Upper lobe of right lung (tissue), 1 donor: ENCODE measurements at regions not wholly inside any gene's neighbourhood (a gene's known extent, or its start where the extent isn't known, plus 50 kb on each side); places are given as distances from the start of the nearest gene placed in this dataset.

Experiments used
- ATAC-seq: fragments of 200-7000 bp; cut with Tn5 transposase; one replicate; pipeline ENCODE4 v1.9.1; 2020; ENCODE audit warnings: mild to moderate bottlenecking, moderate library complexity
- DNase-seq: peaks from one replicate; pipeline ENCODE4 v3.0.0-alpha.2; 2020
- H3K27ac ChIP-seq: fragments of 200-600 bp; one replicate; pipeline ENCODE4 v1.8.0; 2022
- H3K27me3 ChIP-seq: fragments of 200-600 bp; one replicate; pipeline ENCODE4 v1.8.0; 2022; ENCODE audit warnings: mild to moderate bottlenecking
- H3K36me3 ChIP-seq: fragments of 200-600 bp; one replicate; pipeline ENCODE4 v1.8.0; 2022
- H3K4me1 ChIP-seq: fragments of 200-600 bp; one replicate; pipeline ENCODE4 v1.8.0; 2022
- H3K4me3 ChIP-seq: fragments of 200-600 bp; one replicate; pipeline ENCODE4 v1.8.0; 2022; ENCODE audit warnings: mild to moderate bottlenecking
- H3K9me3 ChIP-seq: fragments of 200-600 bp; one replicate; pipeline ENCODE4 v1.8.0; 2022
- intact Hi-C: fragments of 100-400 bp; cut with DNase I; formaldehyde crosslinking; loops from one replicate; pipeline ENCODE4 v1.11.0; 2022
- TF ChIP-seq, protein P1 (sequence below): fragments of 200-600 bp; IDR thresholded peaks from one replicate; pipeline ENCODE4 v1.8.0; 2022; ENCODE audit warnings: antibody characterized with exemption
- donor health status: DM: no; HTN: yes; CAD: no; lungs with severe emphysema.

GRCh38 chr20:24723647-24724352, 225.3 kb upstream of the CST7 start:
- H3K36me3 ChIP-seq = no peaks in the 10 kb centered on the region
- TF ChIP-seq, protein P1, sequence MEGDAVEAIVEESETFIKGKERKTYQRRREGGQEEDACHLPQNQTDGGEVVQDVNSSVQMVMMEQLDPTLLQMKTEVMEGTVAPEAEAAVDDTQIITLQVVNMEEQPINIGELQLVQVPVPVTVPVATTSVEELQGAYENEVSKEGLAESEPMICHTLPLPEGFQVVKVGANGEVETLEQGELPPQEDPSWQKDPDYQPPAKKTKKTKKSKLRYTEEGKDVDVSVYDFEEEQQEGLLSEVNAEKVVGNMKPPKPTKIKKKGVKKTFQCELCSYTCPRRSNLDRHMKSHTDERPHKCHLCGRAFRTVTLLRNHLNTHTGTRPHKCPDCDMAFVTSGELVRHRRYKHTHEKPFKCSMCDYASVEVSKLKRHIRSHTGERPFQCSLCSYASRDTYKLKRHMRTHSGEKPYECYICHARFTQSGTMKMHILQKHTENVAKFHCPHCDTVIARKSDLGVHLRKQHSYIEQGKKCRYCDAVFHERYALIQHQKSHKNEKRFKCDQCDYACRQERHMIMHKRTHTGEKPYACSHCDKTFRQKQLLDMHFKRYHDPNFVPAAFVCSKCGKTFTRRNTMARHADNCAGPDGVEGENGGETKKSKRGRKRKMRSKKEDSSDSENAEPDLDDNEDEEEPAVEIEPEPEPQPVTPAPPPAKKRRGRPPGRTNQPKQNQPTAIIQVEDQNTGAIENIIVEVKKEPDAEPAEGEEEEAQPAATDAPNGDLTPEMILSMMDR = no peak
- H3K4me1 ChIP-seq = no peaks in the 10 kb centered on the region
- no peak for DNase-seq
- H3K4me3 ChIP-seq = no peak overlapping the region
- H3K27ac ChIP-seq = no peak overlapping the region
- peaks cover 19% of the 10 kb centered on the region for H3K27me3 ChIP-seq
- ATAC-seq = no peak
- intact Hi-C loops = no loop called here
- no peaks in the 10 kb centered on the region for H3K9me3 ChIP-seq

DNA sequence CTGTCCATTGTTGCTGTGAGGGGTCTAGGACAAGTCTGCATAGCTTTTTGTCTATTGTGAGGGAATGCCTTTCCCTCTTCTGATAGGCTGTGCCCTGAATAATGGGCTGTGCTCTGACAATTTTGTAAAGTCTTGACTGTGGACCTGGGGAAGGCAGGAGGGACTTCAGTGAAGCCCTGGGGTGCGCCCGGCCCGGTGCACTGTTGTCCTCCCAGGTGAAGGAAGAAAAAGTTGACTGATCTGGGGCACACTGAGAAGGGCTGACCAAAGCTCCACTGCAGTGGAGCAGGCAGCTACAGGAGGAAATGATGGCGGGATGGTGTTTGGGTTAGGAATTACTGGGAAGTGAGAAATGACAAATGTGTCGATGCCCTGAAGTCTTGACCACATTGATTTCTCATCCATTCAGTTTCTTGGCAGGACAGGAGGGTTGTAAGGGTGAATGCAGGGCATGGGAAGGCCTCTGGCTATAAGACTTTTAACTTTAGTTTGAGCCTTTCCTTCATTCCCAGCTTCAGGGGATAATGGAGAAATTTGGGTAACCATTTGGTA, 224.0 kb upstream of the CST7 start:
- intact Hi-C loops = no loop called here
- no peaks in the 10 kb centered on the region for H3K4me1 ChIP-seq
- DNase-seq (no peak), ATAC-seq (no peak)
- peaks cover 11% of the 10 kb centered on the region for H3K27me3 ChIP-seq
- no peaks in the 10 kb centered on the region for H3K9me3 ChIP-seq
- H3K27ac ChIP-seq = no peak overlapping the region
- TF ChIP-seq, protein P1 = no peak
- no peaks in the 10 kb centered on the region for H3K36me3 ChIP-seq
- no peak overlapping the region for H3K4me3 ChIP-seq

- TF ChIP-seq, protein P1 = no peak
- intact Hi-C loops = no loop called here
- no peaks in the 10 kb centered on the region for H3K4me1 ChIP-seq
- no peak overlapping the region for H3K27ac ChIP-seq
- H3K4me3 ChIP-seq = no peak overlapping the region
- no peaks in the 10 kb centered on the region for H3K27me3 ChIP-seq
- DNase-seq = no peak
- no peaks in the 10 kb centered on the region for H3K36me3 ChIP-seq
- no peak for ATAC-seq
- H3K9me3 ChIP-seq = no peaks in the 10 kb centered on the region
Observed at GRCh38 chr20:24727795-24728194, 221.3 kb upstream of the CST7 start.

- Histone ChIP-seq H3K27me3 (no peaks in the 10 kb centered on the region), H3K27ac (no peak overlapping the region), H3K9me3 (no peaks in the 10 kb centered on the region), H3K4me1 (no peaks in the 10 kb centered on the region), H3K36me3 (no peaks in the 10 kb centered on the region), H3K4me3 (no peak overlapping the region)
- DNase-seq = no peak
- TF ChIP-seq, protein P1 = no peak
- intact Hi-C loops = no loop called here
- no peak for ATAC-seq
Observed at GRCh38 chr20:24729896-24730605, 219.0 kb upstream of the CST7 start.

GRCh38 chr20:24730750-24731149, 218.3 kb upstream of the CST7 start:
- no peak for ATAC-seq
- Histone ChIP-seq H3K9me3 (no peaks in the 10 kb centered on the region), H3K4me1 (no peaks in the 10 kb centered on the region), H3K36me3 (no peaks in the 10 kb centered on the region), H3K27me3 (no peaks in the 10 kb centered on the region), H3K27ac (no peak overlapping the region), H3K4me3 (no peak overlapping the region)
- DNase-seq = no peak
- intact Hi-C loops = no loop called here
- TF ChIP-seq, protein P1 = no peak
